ENCODE measurements at regions not wholly inside any gene's neighbourhood (a gene's known extent, or its start where the extent isn't known, plus 50 kb on each side); places are given as distances from the start of the nearest gene placed in this dataset.

DNA sequence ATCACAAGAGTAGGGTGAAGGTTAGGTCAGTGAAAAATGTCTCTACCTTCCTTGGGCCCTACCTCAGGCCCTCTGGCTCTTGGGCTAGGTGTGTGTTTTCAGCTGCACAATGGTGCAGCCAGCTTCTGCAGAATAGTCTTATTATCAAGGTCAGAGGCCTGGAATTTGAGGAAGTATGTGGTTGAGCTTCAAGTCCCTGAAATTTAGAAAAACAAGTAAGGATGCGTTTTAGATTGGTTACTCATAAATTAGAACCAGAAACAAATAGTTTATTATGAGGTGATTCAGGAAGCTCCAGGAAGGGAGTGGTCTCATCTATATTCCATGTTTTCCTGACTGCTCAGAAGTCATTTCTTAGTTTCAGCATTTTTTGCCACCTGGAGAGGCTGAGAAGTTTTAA lies 204.2 kb upstream of the CELF4 start:
- Histone ChIP-seq H3K4me3 (ENCODE audit: insufficient read depth, low read depth, low read length, poor library complexity, severe bottlenecking) (no peak overlapping the region), H3K36me3 (ENCODE audit: control insufficient read depth, insufficient read depth, low read length) (no peaks in the 10 kb centered on the region), H3K9me3 (ENCODE audit: control insufficient read depth, low read length) (no peaks in the 10 kb centered on the region), H3K4me1 (ENCODE audit: control insufficient read depth, insufficient read depth, low read length, poor library complexity, severe bottlenecking) (no peaks in the 10 kb centered on the region), H3K27ac (ENCODE audit: insufficient read depth, low read length, poor library complexity, severe bottlenecking) (no peak overlapping the region), H3K27me3 (replicated peaks; ENCODE audit: control insufficient read depth, insufficient read depth, low read length, poor library complexity, severe bottlenecking) (no peaks in the 10 kb centered on the region)
- no peak for DNase-seq

DNA sequence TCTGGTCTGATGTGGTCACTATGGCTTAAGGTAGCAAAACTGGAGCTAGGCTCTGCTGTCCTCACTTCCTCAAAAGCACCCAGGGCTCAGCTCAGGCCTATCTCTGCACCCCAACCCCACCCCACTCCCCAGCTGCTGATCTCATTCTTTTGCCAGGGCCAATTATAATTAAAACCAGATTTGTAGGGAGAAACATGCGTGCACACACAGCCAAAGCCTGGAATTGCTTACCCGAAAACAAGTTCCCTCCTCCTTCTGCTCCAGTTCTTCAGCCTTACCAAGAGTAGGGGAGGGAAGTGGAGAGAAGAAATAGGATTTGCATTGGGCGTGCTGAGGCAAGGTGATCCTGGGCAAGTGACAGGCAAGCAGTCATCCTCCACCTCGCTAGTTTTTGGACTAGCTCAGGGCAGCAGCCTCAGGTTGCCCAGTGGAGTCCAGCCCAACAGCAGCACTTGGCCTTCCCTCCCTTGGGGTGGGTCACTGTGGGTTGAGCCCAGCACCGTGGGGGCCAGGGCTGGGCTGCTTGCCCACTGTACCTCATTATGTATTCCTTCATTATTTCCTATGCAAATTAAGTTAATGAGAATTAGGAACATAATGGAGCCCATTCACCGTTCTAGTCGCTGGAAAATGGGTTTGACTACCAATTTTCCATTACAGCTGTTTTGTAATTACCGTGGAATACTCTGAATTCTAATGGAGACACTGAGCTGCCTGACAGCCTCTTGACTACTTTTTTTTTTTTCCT lies 199.1 kb upstream of the CELF4 start:
- H3K27me3 ChIP-seq (replicated peaks; ENCODE audit: control insufficient read depth, insufficient read depth, low read length, poor library complexity, severe bottlenecking), result no peaks in the 10 kb centered on the region
- H3K36me3 ChIP-seq (ENCODE audit: control insufficient read depth, insufficient read depth, low read length), result no peaks in the 10 kb centered on the region
- H3K27ac ChIP-seq (ENCODE audit: insufficient read depth, low read length, poor library complexity, severe bottlenecking), result no peak overlapping the region
- no peaks in the 10 kb centered on the region for H3K4me1 ChIP-seq (ENCODE audit: control insufficient read depth, insufficient read depth, low read length, poor library complexity, severe bottlenecking)
- H3K9me3 ChIP-seq (ENCODE audit: control insufficient read depth, low read length), result no peaks in the 10 kb centered on the region
- no peak for DNase-seq
- no peak overlapping the region for H3K4me3 ChIP-seq (ENCODE audit: insufficient read depth, low read depth, low read length, poor library complexity, severe bottlenecking)

DNA sequence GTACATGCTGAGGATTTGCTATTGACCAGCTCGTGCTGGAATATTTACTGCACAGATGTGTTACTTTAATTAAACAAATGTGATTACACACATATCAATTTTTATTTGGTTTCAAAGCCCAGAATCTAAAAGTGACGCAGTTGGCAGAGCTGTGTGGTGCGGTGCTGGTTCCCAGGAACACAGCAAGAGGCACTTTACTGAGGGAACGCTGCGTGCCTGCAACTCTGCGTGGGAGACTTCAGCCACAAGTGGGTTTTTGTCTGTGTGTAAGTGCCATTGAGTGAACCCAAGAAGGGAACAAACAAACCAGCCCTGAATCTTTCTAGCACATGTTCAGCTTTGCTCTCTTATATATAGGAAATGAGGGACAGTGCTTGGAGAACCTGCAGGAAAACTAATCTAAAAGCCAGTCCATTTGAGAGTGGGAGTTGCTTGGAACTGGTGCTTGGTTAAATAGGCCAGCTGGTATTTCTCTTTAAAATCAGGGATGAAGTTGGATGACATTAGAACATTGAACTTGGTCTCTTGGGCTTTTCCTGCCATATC lies 196.6 kb upstream of the CELF4 start:
- Histone ChIP-seq H3K4me3 (ENCODE audit: insufficient read depth, low read depth, low read length, poor library complexity, severe bottlenecking) (no peak overlapping the region), H3K27me3 (replicated peaks; ENCODE audit: control insufficient read depth, insufficient read depth, low read length, poor library complexity, severe bottlenecking) (no peaks in the 10 kb centered on the region), H3K27ac (ENCODE audit: insufficient read depth, low read length, poor library complexity, severe bottlenecking) (no peak overlapping the region), H3K9me3 (ENCODE audit: control insufficient read depth, low read length) (no peaks in the 10 kb centered on the region), H3K36me3 (ENCODE audit: control insufficient read depth, insufficient read depth, low read length) (no peaks in the 10 kb centered on the region), H3K4me1 (ENCODE audit: control insufficient read depth, insufficient read depth, low read length, poor library complexity, severe bottlenecking) (no peaks in the 10 kb centered on the region)
- DNase-seq, result no peak

DNA sequence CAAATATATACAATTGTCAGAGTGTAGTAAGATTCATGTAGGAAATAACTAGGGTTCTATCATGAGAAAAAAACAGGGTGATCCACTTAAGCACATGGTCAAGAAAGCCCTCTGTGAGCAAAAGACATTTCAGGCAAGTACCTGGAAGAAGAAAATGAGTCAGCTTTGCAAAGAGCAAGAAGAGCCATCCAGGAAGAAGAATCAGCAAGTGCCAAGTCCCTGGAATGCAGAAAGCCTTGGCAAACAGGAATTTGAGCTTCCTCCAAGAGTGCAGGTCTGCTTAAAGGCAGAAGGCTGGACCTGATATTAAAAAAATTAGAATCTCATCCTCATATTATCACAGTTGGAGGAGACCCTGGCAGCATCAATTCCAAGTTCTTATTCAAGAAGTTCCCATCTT lies 188.5 kb upstream of the CELF4 start:
- Histone ChIP-seq H3K27ac (ENCODE audit: insufficient read depth, low read length, poor library complexity, severe bottlenecking) (no peak overlapping the region), H3K27me3 (replicated peaks; ENCODE audit: control insufficient read depth, insufficient read depth, low read length, poor library complexity, severe bottlenecking) (no peaks in the 10 kb centered on the region), H3K36me3 (ENCODE audit: control insufficient read depth, insufficient read depth, low read length) (no peaks in the 10 kb centered on the region), H3K4me1 (ENCODE audit: control insufficient read depth, insufficient read depth, low read length, poor library complexity, severe bottlenecking) (no peaks in the 10 kb centered on the region), H3K4me3 (ENCODE audit: insufficient read depth, low read depth, low read length, poor library complexity, severe bottlenecking) (no peak overlapping the region), H3K9me3 (ENCODE audit: control insufficient read depth, low read length) (no peaks in the 10 kb centered on the region)
- DNase-seq, result no peak

DNA sequence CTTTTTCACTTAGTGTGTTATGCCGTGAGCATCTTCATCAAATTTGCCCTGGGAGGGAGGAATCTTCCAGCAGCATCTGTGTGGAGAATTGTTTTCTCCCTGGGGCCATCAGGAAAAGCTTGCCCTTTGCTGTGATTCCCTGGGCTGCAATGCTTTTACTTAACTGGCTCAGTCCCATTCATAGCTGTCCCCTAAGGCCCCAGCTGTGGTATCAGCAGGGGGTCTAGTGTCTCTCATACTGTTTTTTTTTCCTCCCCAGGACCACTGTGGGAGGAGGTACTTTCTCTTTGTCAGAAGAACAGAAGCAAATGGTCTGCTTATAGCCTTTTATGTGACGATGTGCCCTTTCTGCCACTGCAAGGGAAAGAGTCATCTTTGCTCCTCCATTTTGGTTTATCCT lies 176.8 kb upstream of the CELF4 start:
- no peak for DNase-seq
- Histone ChIP-seq H3K36me3 (ENCODE audit: control insufficient read depth, insufficient read depth, low read length) (no peaks in the 10 kb centered on the region), H3K4me1 (ENCODE audit: control insufficient read depth, insufficient read depth, low read length, poor library complexity, severe bottlenecking) (no peaks in the 10 kb centered on the region), H3K4me3 (ENCODE audit: insufficient read depth, low read depth, low read length, poor library complexity, severe bottlenecking) (no peak overlapping the region), H3K9me3 (ENCODE audit: control insufficient read depth, low read length) (no peaks in the 10 kb centered on the region), H3K27me3 (replicated peaks; ENCODE audit: control insufficient read depth, insufficient read depth, low read length, poor library complexity, severe bottlenecking) (no peaks in the 10 kb centered on the region), H3K27ac (ENCODE audit: insufficient read depth, low read length, poor library complexity, severe bottlenecking) (no peak overlapping the region)

DNA sequence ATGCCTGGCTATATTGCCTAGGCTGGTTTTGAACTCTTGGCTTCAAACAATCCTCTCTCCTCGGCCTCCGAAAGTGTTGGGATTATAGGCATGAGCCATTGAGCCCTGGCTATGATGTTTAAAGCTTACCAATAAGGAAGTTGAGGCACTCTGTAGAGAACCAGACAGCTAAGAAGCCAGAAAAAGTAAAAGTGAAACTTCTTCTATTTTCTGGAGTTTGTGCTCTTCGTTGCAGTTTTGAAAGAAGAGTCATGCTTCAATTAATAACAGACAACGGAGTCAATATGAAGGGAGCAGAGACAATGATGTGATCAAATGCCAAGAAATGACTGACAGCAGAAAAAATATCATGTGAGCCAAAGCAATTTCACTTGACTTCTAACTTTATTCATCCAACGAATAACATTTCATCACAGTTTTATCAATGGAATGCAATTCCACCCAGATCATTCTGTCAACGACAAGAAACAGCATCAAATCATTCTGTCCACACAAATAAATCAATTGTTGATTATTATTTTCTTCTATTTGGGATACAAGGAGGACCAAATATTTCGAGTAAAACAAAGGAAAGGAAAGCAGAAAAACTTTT lies 175.5 kb upstream of the CELF4 start:
- H3K27ac ChIP-seq (ENCODE audit: insufficient read depth, low read length, poor library complexity, severe bottlenecking), result no peak overlapping the region
- H3K27me3 ChIP-seq (replicated peaks; ENCODE audit: control insufficient read depth, insufficient read depth, low read length, poor library complexity, severe bottlenecking), result no peaks in the 10 kb centered on the region
- H3K4me1 ChIP-seq (ENCODE audit: control insufficient read depth, insufficient read depth, low read length, poor library complexity, severe bottlenecking), result no peaks in the 10 kb centered on the region
- no peaks in the 10 kb centered on the region for H3K36me3 ChIP-seq (ENCODE audit: control insufficient read depth, insufficient read depth, low read length)
- no peak for DNase-seq
- no peaks in the 10 kb centered on the region for H3K9me3 ChIP-seq (ENCODE audit: control insufficient read depth, low read length)
- H3K4me3 ChIP-seq (ENCODE audit: insufficient read depth, low read depth, low read length, poor library complexity, severe bottlenecking), result no peak overlapping the region

DNA sequence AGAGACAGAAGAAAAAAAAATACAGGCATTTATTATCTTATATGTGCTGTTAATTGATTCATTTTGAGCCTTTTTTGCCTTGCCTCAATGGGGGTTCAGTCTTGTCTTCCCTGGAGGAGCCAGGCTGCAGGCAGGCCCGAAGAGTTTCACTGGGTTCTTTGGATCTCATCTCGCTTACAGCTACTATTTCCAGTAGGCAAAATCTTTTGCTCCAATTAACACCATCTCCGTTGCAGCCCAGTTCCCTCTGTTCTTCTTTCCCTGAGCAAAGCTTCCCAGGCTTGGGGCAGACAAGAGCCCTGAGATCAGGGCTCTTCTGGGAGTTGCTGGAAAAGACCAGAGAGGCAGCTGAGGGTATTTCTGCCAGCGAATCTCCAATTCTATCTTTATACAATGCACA lies 168.8 kb upstream of the CELF4 start:
- no peaks in the 10 kb centered on the region for H3K36me3 ChIP-seq (ENCODE audit: control insufficient read depth, insufficient read depth, low read length)
- DNase-seq, result no peak
- no peaks in the 10 kb centered on the region for H3K9me3 ChIP-seq (ENCODE audit: control insufficient read depth, low read length)
- H3K4me3 ChIP-seq (ENCODE audit: insufficient read depth, low read depth, low read length, poor library complexity, severe bottlenecking), result no peak overlapping the region
- H3K27me3 ChIP-seq (replicated peaks; ENCODE audit: control insufficient read depth, insufficient read depth, low read length, poor library complexity, severe bottlenecking), result no peaks in the 10 kb centered on the region
- no peak overlapping the region for H3K27ac ChIP-seq (ENCODE audit: insufficient read depth, low read length, poor library complexity, severe bottlenecking)
- H3K4me1 ChIP-seq (ENCODE audit: control insufficient read depth, insufficient read depth, low read length, poor library complexity, severe bottlenecking), result no peaks in the 10 kb centered on the region

DNA sequence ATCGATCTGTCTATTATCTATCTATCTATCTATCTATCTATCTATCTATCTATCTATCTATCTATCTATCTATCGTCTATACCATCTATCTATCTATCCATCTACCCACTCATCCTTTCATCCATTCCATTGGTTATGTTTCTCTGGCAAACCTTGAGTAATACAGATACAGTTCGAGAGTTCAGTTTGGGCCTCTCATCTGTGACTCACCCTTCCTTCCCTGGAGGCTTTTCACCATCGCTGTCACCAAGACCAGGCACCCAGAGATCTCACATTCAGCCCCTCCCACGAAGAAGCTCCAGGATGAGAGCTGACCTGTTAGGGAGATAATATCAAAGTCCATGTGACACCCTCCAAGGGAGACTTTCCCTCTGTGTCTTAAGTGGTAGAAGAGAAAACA lies 164.1 kb upstream of the CELF4 start:
- no peaks in the 10 kb centered on the region for H3K27me3 ChIP-seq (replicated peaks; ENCODE audit: control insufficient read depth, insufficient read depth, low read length, poor library complexity, severe bottlenecking)
- H3K4me3 ChIP-seq (ENCODE audit: insufficient read depth, low read depth, low read length, poor library complexity, severe bottlenecking), result no peak overlapping the region
- H3K4me1 ChIP-seq (ENCODE audit: control insufficient read depth, insufficient read depth, low read length, poor library complexity, severe bottlenecking), result no peaks in the 10 kb centered on the region
- no peaks in the 10 kb centered on the region for H3K9me3 ChIP-seq (ENCODE audit: control insufficient read depth, low read length)
- DNase-seq, result no peak
- no peak overlapping the region for H3K27ac ChIP-seq (ENCODE audit: insufficient read depth, low read length, poor library complexity, severe bottlenecking)
- no peaks in the 10 kb centered on the region for H3K36me3 ChIP-seq (ENCODE audit: control insufficient read depth, insufficient read depth, low read length)

DNA sequence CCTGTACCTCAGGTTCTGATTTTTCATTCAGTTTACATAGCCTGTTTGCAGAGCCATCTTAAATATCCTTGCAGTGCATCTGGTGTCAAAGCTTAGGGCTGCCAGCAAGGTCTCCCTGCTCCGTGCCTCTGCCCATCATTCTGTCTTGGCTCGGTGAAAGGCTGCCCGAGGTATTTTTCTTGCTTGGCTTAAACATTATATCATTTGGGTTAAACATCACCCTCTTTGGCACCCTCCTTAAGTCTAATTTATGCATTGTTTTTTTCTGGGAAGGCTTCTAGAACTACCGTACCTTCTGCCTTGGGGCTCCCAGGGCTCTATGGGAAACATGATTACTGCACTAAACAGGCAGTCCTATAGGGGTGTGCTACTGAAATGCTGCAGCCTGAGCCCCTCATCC lies 158.6 kb upstream of the CELF4 start:
- Histone ChIP-seq H3K9me3 (ENCODE audit: control insufficient read depth, low read length) (no peaks in the 10 kb centered on the region), H3K4me1 (ENCODE audit: control insufficient read depth, insufficient read depth, low read length, poor library complexity, severe bottlenecking) (no peaks in the 10 kb centered on the region), H3K27me3 (replicated peaks; ENCODE audit: control insufficient read depth, insufficient read depth, low read length, poor library complexity, severe bottlenecking) (no peaks in the 10 kb centered on the region), H3K27ac (ENCODE audit: insufficient read depth, low read length, poor library complexity, severe bottlenecking) (no peak overlapping the region), H3K4me3 (ENCODE audit: insufficient read depth, low read depth, low read length, poor library complexity, severe bottlenecking) (no peak overlapping the region), H3K36me3 (ENCODE audit: control insufficient read depth, insufficient read depth, low read length) (no peaks in the 10 kb centered on the region)
- DNase-seq, result no peak

Measured in effector memory CD4-positive, alpha-beta T cell (primary cell).